WERI-Rb-1 (cell line): ENCODE measurements at regions not wholly inside any gene's neighbourhood (a gene's known extent, or its start where the extent isn't known, plus 50 kb on each side); places are given as distances from the start of the nearest gene placed in this dataset.
A peak's percentile ranks its signal among the peaks of the same experiment; 100 is the strongest.

Source experiments
- DNase-seq: peaks from one replicate; pipeline ENCODE4 v3.0.0-alpha.2; 2020
- H3K27ac ChIP-seq: fragments of 250-450 bp; sonication (Bioruptor Pico); 2 replicates; pipeline ENCODE4 v1.5.1; 2020; ENCODE audit warnings: mild to moderate bottlenecking, moderate library complexity
- H3K27me3 ChIP-seq: fragments of 250-450 bp; sonication (Bioruptor Pico); 2 replicates; pipeline ENCODE4 v1.5.1; 2021; ENCODE audit warnings: mild to moderate bottlenecking, low read depth, moderate library complexity; ENCODE audit not compliant: insufficient read depth, severe bottlenecking
- H3K36me3 ChIP-seq: fragments of 250-450 bp; sonication (Bioruptor Pico); 2 replicates; pipeline ENCODE4 v1.5.1; 2020; ENCODE audit warnings: mild to moderate bottlenecking, moderate library complexity
- H3K4me3 ChIP-seq: 2 replicates; pipeline ENCODE4 v1.5.1; 2011; ENCODE audit warnings: low read depth, mild to moderate bottlenecking, control low read depth, low read length
- H3K9me3 ChIP-seq: fragments of 250-450 bp; sonication (Bioruptor Pico); 2 replicates; pipeline ENCODE4 v1.5.1; 2021; ENCODE audit warnings: mild to moderate bottlenecking, moderate library complexity; ENCODE audit not compliant: severe bottlenecking
- CTCF ChIP-seq: IDR thresholded peaks from 2 replicates; pipeline ENCODE4 v1.5.1; 2011; ENCODE audit warnings: low read depth, mild to moderate bottlenecking, control low read depth, inconsistent platforms, low read length

- DNase-seq, result peak; percentile 44
- Histone ChIP-seq H3K27me3 (peaks cover 2% of the 10 kb centered on the region), H3K27ac (no peak overlapping the region), H3K9me3 (no peaks in the 10 kb centered on the region), H3K4me3 (peak overlapping the region; percentile 15), H3K36me3 (no peaks in the 10 kb centered on the region)
- TF ChIP-seq CTCF, result no peak
Observed at GRCh38 chr5:1659100-1659981, 135.6 kb upstream of the LPCAT1 start.

- no peak for TF ChIP-seq CTCF
- Histone ChIP-seq H3K36me3 (no peaks in the 10 kb centered on the region), H3K4me3 (no peak overlapping the region), H3K9me3 (no peaks in the 10 kb centered on the region), H3K27me3 (peaks cover 2% of the 10 kb centered on the region), H3K27ac (no peak overlapping the region)
- no peak for DNase-seq
Observed at GRCh38 chr5:1658665-1659064, 134.9 kb upstream of the LPCAT1 start.

- H3K27me3 ChIP-seq, result peaks cover 11% of the 10 kb centered on the region
- H3K27ac ChIP-seq, result no peak overlapping the region
- H3K4me3 ChIP-seq, result no peak overlapping the region
- no peak for DNase-seq
- no peaks in the 10 kb centered on the region for H3K9me3 ChIP-seq
- no peak for TF ChIP-seq CTCF
- no peaks in the 10 kb centered on the region for H3K36me3 ChIP-seq
Observed at GRCh38 chr5:1657161-1657741, 133.5 kb upstream of the LPCAT1 start.

- peaks cover 11% of the 10 kb centered on the region for H3K27me3 ChIP-seq
- H3K27ac ChIP-seq, result no peak overlapping the region
- no peak for DNase-seq
- H3K9me3 ChIP-seq, result no peaks in the 10 kb centered on the region
- H3K4me3 ChIP-seq, result no peak overlapping the region
- no peaks in the 10 kb centered on the region for H3K36me3 ChIP-seq
- TF ChIP-seq CTCF, result no peak
Observed at GRCh38 chr5:1656271-1656975, 132.7 kb upstream of the LPCAT1 start.

GRCh38 chr5:1655496-1656270 is 131.9 kb upstream of the LPCAT1 start:
- Histone ChIP-seq H3K27me3 (peaks cover 11% of the 10 kb centered on the region), H3K27ac (no peak overlapping the region), H3K36me3 (no peaks in the 10 kb centered on the region), H3K4me3 (no peak overlapping the region), H3K9me3 (no peaks in the 10 kb centered on the region)
- no peak for TF ChIP-seq CTCF
- no peak for DNase-seq
